GM13977 (cell line): ENCODE measurements at regions not wholly inside any gene's neighbourhood (a gene's known extent, or its start where the extent isn't known, plus 50 kb on each side); places are given as distances from the start of the nearest gene placed in this dataset.

ENCODE experiments used
- DNase-seq: peaks from one replicate; pipeline ENCODE4 v3.0.0; 2012; ENCODE audit warnings: low spot score
- in situ Hi-C: fragments of 300-500 bp; cut with MboI; formaldehyde crosslinking; loops from one replicate; pipeline ENCODE4 v1.12.0; 2022; ENCODE audit warnings: low sequenced_read_pairs, low pct_unique_long_range_greater_than_20kb, mixed read lengths, inconsistent platforms; ENCODE audit not compliant: unreplicated experiment
- TF ChIP-seq, protein P1 (sequence below): IDR thresholded peaks from 2 replicates; pipeline ENCODE4 v1.5.1; 2012; ENCODE audit warnings: mild to moderate bottlenecking, control low read depth; ENCODE audit not compliant: insufficient read depth; ENCODE audit errors: extremely low read depth, missing control alignments

GRCh38 chr6:122078481-122078880 is 321.0 kb upstream of the HSF2 start:
- in situ Hi-C loops, result no loop called here
- TF ChIP-seq, protein P1, sequence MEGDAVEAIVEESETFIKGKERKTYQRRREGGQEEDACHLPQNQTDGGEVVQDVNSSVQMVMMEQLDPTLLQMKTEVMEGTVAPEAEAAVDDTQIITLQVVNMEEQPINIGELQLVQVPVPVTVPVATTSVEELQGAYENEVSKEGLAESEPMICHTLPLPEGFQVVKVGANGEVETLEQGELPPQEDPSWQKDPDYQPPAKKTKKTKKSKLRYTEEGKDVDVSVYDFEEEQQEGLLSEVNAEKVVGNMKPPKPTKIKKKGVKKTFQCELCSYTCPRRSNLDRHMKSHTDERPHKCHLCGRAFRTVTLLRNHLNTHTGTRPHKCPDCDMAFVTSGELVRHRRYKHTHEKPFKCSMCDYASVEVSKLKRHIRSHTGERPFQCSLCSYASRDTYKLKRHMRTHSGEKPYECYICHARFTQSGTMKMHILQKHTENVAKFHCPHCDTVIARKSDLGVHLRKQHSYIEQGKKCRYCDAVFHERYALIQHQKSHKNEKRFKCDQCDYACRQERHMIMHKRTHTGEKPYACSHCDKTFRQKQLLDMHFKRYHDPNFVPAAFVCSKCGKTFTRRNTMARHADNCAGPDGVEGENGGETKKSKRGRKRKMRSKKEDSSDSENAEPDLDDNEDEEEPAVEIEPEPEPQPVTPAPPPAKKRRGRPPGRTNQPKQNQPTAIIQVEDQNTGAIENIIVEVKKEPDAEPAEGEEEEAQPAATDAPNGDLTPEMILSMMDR, result no peak
- DNase-seq, result no peak

GRCh38 chr6:122079916-122080315 is 319.5 kb upstream of the HSF2 start:
- in situ Hi-C loops, result no loop called here
- DNase-seq, result no peak
- TF ChIP-seq, protein P1, result no peak

- in situ Hi-C loops, result no loop called here
- DNase-seq, result no peak
- TF ChIP-seq, protein P1, result no peak
Observed at GRCh38 chr6:122081921-122082320, 317.5 kb upstream of the HSF2 start.

- DNase-seq, result no peak
- in situ Hi-C loops, result no loop called here
- TF ChIP-seq, protein P1, result no peak
Observed at GRCh38 chr6:122082370-122082769, 317.1 kb upstream of the HSF2 start.

DNA sequence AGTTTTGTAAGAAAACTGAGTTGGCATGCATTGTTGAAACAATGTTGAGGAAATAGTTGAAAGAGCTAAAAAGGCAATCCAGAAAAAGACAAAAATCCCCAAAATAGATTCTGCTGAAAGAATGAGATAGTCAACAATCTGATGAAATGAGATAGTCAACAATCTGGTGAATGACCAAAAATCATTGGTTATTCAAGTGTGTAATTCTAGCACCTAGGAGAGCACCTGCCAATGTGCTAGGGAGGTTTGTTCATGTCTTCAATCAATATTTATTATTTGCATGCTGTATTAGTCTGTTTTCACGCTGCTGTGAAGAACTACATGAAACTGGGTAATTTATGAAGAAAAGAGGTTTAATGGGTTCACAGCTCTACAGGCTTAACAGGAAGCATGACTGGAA is 307.1 kb upstream of the HSF2 start:
- in situ Hi-C loops, result no loop called here
- DNase-seq, result no peak
- TF ChIP-seq, protein P1, result no peak

DNA sequence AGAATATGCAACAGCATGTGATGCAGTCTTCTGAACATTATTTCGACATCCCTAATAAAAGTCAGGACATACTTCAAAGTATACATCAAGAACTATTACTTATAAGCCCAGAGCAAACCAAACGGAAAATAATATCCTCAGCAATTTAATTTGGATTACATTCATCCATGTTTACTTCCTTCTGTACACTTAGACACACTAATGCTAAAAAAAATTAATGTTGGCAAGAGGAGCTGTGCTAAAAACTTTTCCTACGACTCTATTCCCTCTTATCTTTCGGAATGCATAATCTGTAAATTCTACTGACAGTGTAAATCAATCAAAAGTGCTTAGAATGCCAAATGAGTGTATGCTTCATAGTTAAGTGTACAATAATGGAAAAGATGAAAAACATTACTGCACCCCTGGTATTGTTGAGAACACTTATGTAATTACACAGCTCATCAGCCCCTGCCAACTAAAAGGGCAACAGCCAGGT is 301.2 kb upstream of the HSF2 start:
- DNase-seq, result no peak
- TF ChIP-seq, protein P1, result no peak
- in situ Hi-C loops, result no loop called here

DNA sequence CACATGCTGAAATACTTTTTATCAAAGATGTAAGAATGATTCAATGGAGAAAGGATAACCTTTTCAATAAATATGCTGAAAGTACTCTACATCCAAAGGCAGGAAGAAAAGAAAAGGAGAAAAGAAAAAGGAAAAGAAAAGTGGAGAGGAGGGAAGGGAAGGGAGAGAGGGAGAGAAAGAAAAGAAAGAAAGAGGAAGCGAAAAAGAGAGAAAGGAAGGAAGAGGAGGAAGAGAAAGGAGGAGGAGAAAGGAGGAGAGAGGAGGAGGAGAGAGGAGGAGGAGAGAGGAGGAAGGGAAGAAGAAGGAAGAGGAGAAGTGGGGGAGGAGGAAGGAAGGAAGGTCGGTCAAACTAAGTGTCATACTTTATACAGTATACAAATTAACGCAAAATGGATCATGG is 297.4 kb upstream of the HSF2 start:
- TF ChIP-seq, protein P1, result no peak
- in situ Hi-C loops, result no loop called here

More for the DNA sequence above, 297.4 kb upstream of the HSF2 start:
- no peak for DNase-seq
